Tibial nerve (tissue), 3 donors: ENCODE measurements at regions not wholly inside any gene's neighbourhood (a gene's known extent, or its start where the extent isn't known, plus 50 kb on each side); places are given as distances from the start of the nearest gene placed in this dataset.

Experiments
- CTCF ChIP-seq, 5 experiments: fragments of 200-600 bp in 3 of 5; fragments of 450-650 bp in 2 of 5; sonication (generic) in 3 of 5; IDR thresholded peaks; one replicate each; pipeline ENCODE4 v1.5.1; 2016 to 2019; ENCODE audit warnings: antibody characterized with exemption in 5 of 5, mild to moderate bottlenecking in 3 of 5, moderate library complexity in 2 of 5
- POLR2A ChIP-seq, 2 donors: fragments of 450-650 bp; IDR thresholded peaks; one replicate each; pipeline ENCODE4 v1.6.1; 2017; ENCODE audit warnings: antibody characterized with exemption in 2 of 2, mild to moderate bottlenecking in 2 of 2, moderate library complexity in 2 of 2

DNA sequence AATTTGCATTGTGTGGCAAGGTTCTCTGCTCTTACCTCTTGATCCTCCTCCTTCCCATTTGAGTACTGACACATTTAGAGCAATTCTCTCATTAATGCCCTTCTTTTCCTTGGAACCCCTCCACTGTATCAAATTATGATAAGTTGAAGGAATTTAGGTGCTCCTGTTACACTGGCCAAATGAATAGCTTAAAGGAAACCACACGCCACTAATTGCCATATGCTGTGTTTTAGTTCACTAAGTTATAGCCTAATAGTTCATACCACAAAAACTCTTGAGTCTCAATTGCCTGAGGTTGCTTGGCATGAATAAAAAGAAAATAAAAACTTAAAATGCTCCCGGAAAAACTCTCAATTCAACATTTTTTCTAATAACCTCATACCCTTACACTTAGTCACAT lies 1239.3 kb downstream of the EPHA7 start:
- TF ChIP-seq CTCF (IDR thresholded peaks at IDR 0.05) (no peak), POLR2A (IDR thresholded peaks at IDR 0.05) (no peak)
